ENCODE measurements at regions not wholly inside any gene's neighbourhood (a gene's known extent, or its start where the extent isn't known, plus 50 kb on each side); places are given as distances from the start of the nearest gene placed in this dataset.

- WGBS (ENCODE audit: insufficient coverage, low lambda C conversion rate) = 100% methylated on average over 2 of the region's 4 CpGs
- no peaks in the 10 kb centered on the region for H3K9me3 ChIP-seq (ENCODE audit: control insufficient read depth, low read depth, low read length)
- no peak overlapping the region for H3K27ac ChIP-seq (ENCODE audit: low read length)
- H3K4me3 ChIP-seq (ENCODE audit: low read length) = no peak overlapping the region
- H3K27me3 ChIP-seq (ENCODE audit: control insufficient read depth, insufficient read depth, low read length) = no peaks in the 10 kb centered on the region
- no peak for DNase-seq
- no peaks in the 10 kb centered on the region for H3K4me1 ChIP-seq (ENCODE audit: control insufficient read depth, insufficient read depth, low read length)
- H3K36me3 ChIP-seq (ENCODE audit: control insufficient read depth, insufficient read depth, low read length) = no peaks in the 10 kb centered on the region
Observed at GRCh38 chr1:222865718-222866117, 50.9 kb downstream of the DISP1 start.

GRCh38 chr1:222867316-222867715 is 52.5 kb downstream of the DISP1 start:
- Histone ChIP-seq H3K9me3 (ENCODE audit: control insufficient read depth, low read depth, low read length) (no peaks in the 10 kb centered on the region), H3K27ac (ENCODE audit: low read length) (no peak overlapping the region), H3K4me3 (ENCODE audit: low read length) (no peak overlapping the region), H3K27me3 (ENCODE audit: control insufficient read depth, insufficient read depth, low read length) (no peaks in the 10 kb centered on the region), H3K4me1 (ENCODE audit: control insufficient read depth, insufficient read depth, low read length) (no peaks in the 10 kb centered on the region), H3K36me3 (ENCODE audit: control insufficient read depth, insufficient read depth, low read length) (no peaks in the 10 kb centered on the region)
- no CpG with 5 or more reads among the region's 1 CpG for WGBS (ENCODE audit: insufficient coverage, low lambda C conversion rate)
- DNase-seq = peak in 1 of 2 donors; percentile 27

DNA sequence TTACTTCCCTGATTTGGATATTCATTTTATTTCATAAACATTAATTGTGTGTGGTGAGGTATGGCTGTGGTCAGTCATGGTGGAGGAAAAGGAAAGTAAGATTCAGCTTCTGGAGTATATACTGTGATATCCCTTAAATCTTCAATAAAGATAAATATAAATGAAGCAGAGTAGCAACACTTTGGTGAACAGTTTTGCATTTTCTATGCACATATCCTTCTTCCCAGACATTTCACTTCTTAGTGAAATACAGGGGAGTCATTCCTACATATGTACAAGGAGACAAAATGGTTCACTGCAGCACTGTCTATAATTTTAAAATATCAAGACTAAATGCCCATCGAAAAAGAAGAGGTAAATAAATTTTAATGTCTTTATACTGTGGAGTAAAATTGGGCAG is 61.3 kb downstream of the DISP1 start:
- Histone ChIP-seq H3K4me1 (ENCODE audit: control insufficient read depth, insufficient read depth, low read length) (no peaks in the 10 kb centered on the region), H3K27me3 (ENCODE audit: control insufficient read depth, insufficient read depth, low read length) (no peaks in the 10 kb centered on the region), H3K9me3 (ENCODE audit: control insufficient read depth, low read depth, low read length) (no peaks in the 10 kb centered on the region), H3K4me3 (ENCODE audit: low read length) (no peak overlapping the region), H3K36me3 (ENCODE audit: control insufficient read depth, insufficient read depth, low read length) (no peaks in the 10 kb centered on the region), H3K27ac (ENCODE audit: low read length) (no peak overlapping the region)
- 100% methylated on average over 1 of the region's 1 CpG for WGBS (ENCODE audit: insufficient coverage, low lambda C conversion rate)
- DNase-seq = no peak

- 50% methylated on average over 1 of the region's 2 CpGs for WGBS (ENCODE audit: insufficient coverage, low lambda C conversion rate)
- H3K36me3 ChIP-seq (ENCODE audit: control insufficient read depth, insufficient read depth, low read length) = no peaks in the 10 kb centered on the region
- no peaks in the 10 kb centered on the region for H3K9me3 ChIP-seq (ENCODE audit: control insufficient read depth, low read depth, low read length)
- H3K27ac ChIP-seq (ENCODE audit: low read length) = no peak overlapping the region
- H3K4me3 ChIP-seq (ENCODE audit: low read length) = no peak overlapping the region
- H3K4me1 ChIP-seq (ENCODE audit: control insufficient read depth, insufficient read depth, low read length) = no peaks in the 10 kb centered on the region
- DNase-seq = no peak
- no peaks in the 10 kb centered on the region for H3K27me3 ChIP-seq (ENCODE audit: control insufficient read depth, insufficient read depth, low read length)
Observed at GRCh38 chr1:222877854-222878253, 63.0 kb downstream of the DISP1 start.

DNA sequence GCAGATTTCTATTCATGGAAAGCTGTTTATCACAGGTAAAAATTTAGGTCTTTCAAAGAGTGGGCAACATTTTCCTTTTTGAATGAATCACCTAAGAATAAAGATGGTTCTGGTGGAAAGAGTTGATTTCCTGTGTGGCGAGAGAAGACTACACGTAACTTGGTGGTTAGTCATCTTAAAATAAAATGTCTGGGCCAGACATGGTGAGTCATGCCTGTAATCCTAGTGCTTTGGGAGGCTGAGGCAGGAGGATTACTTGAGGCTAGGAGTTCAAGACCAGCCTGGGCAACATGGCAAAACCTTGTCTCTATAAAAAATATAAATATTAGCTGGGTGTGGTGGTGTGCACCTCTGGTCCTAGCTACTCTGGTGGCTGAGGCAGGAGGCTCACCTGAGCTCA is 65.7 kb downstream of the DISP1 start:
- H3K36me3 ChIP-seq (ENCODE audit: control insufficient read depth, insufficient read depth, low read length) = peaks cover 4% of the 10 kb centered on the region
- no peak for DNase-seq
- no CpG with 5 or more reads among the region's 2 CpGs for WGBS (ENCODE audit: insufficient coverage, low lambda C conversion rate)

DNA sequence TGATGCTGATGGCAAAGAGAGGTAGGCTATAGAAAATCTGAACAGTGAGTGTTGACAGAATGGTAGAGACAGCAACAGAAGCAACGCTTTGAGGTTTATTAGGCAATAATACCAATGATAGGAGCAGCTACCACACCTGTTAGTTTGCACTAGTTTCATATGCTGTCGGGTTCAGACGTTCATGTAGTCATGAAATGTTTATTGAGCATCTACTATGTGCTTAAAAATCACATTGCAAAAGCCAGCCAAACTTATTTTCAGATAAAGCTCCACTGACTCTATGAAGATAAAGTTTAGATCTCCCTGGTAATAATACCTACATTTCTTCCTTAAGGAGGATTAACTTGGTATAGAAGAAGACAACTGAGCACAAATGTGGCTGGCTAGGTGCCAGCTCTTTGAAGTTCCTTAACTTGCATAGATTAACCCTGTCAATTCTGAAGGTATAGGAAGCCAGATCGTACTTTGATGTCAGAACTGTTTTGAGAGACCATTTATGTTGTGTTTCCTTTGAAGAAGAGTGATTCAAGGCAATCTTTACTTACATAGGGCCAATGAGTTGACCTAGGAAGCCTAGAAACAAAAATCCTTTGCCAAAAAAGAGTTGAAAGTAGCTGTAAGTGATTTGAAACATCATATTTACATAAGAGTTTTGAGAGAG is 71.5 kb downstream of the DISP1 start:
- Histone ChIP-seq H3K27me3 (ENCODE audit: control insufficient read depth, insufficient read depth, low read length) (no peaks in the 10 kb centered on the region), H3K27ac (ENCODE audit: low read length) (no peak overlapping the region), H3K4me1 (ENCODE audit: control insufficient read depth, insufficient read depth, low read length) (no peaks in the 10 kb centered on the region), H3K36me3 (ENCODE audit: control insufficient read depth, insufficient read depth, low read length) (peaks cover 4% of the 10 kb centered on the region), H3K9me3 (ENCODE audit: control insufficient read depth, low read depth, low read length) (no peaks in the 10 kb centered on the region), H3K4me3 (ENCODE audit: low read length) (no peak overlapping the region)
- WGBS (ENCODE audit: insufficient coverage, low lambda C conversion rate) = 83% methylated on average over 1 of the region's 4 CpGs
- no peak for DNase-seq

More for the DNA sequence above, 65.7 kb downstream of the DISP1 start:
- H3K27ac ChIP-seq (ENCODE audit: low read length) = no peak overlapping the region
- H3K27me3 ChIP-seq (ENCODE audit: control insufficient read depth, insufficient read depth, low read length) = no peaks in the 10 kb centered on the region
- H3K9me3 ChIP-seq (ENCODE audit: control insufficient read depth, low read depth, low read length) = no peaks in the 10 kb centered on the region
- H3K4me1 ChIP-seq (ENCODE audit: control insufficient read depth, insufficient read depth, low read length) = no peaks in the 10 kb centered on the region
- H3K4me3 ChIP-seq (ENCODE audit: low read length) = no peak overlapping the region

DNA sequence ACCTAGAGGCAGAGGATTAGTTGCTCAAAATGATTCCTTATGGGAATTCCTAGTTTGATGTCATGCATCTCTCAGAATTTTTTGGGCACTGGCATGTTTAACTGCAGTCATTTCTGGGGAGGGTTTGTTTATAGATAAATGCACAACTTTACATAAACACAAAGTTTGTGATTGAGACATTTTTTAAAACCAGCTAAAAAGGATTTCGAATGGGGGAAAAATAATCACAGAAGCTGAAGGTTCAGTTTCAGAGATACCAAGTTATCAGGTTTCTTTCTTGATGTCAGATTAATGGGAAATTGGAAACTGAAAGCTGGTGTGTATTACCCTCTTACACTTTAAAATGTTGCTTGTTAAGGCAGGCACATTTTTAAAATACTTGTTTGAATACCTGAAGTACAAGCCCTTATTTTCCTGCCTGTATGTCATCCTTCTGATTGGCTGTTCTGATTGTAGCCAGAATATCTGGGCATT is 72.1 kb downstream of the DISP1 start:
- no peak overlapping the region for H3K4me3 ChIP-seq (ENCODE audit: low read length)
- no peaks in the 10 kb centered on the region for H3K9me3 ChIP-seq (ENCODE audit: control insufficient read depth, low read depth, low read length)
- no peaks in the 10 kb centered on the region for H3K4me1 ChIP-seq (ENCODE audit: control insufficient read depth, insufficient read depth, low read length)
- H3K27ac ChIP-seq (ENCODE audit: low read length) = no peak overlapping the region
- H3K36me3 ChIP-seq (ENCODE audit: control insufficient read depth, insufficient read depth, low read length) = peaks cover 4% of the 10 kb centered on the region
- no CpG with 5 or more reads among the region's 1 CpG for WGBS (ENCODE audit: insufficient coverage, low lambda C conversion rate)
- no peak for DNase-seq
- H3K27me3 ChIP-seq (ENCODE audit: control insufficient read depth, insufficient read depth, low read length) = no peaks in the 10 kb centered on the region

DNA sequence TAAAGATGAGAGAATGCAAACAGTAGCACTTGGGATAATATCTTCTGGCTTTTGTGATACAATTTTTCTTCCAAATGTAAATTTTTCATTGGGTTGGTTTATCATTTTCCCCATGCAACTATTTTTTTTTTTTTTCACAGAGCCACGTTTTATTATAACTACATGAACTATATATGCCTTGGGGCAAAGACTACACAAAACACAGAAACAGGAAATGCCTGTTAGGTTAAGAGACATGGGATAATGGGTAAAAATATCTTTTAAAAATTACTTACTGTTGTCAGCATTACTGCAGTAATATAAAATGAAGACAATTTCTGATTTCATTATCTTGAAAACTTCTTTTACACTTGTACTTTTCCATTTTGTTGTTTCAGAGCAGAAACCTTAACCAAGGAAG is 74.6 kb downstream of the DISP1 start:
- WGBS (ENCODE audit: insufficient coverage, low lambda C conversion rate) = 50% methylated on average over 1 of the region's 1 CpG
- Histone ChIP-seq H3K4me3 (ENCODE audit: low read length) (no peak overlapping the region), H3K27ac (ENCODE audit: low read length) (no peak overlapping the region), H3K4me1 (ENCODE audit: control insufficient read depth, insufficient read depth, low read length) (no peaks in the 10 kb centered on the region), H3K36me3 (ENCODE audit: control insufficient read depth, insufficient read depth, low read length) (peaks cover 4% of the 10 kb centered on the region), H3K27me3 (ENCODE audit: control insufficient read depth, insufficient read depth, low read length) (no peaks in the 10 kb centered on the region), H3K9me3 (ENCODE audit: control insufficient read depth, low read depth, low read length) (peaks cover 8% of the 10 kb centered on the region)
- no peak for DNase-seq

- no peaks in the 10 kb centered on the region for H3K4me1 ChIP-seq (ENCODE audit: control insufficient read depth, insufficient read depth, low read length)
- peaks cover 10% of the 10 kb centered on the region for H3K9me3 ChIP-seq (ENCODE audit: control insufficient read depth, low read depth, low read length)
- DNase-seq = no peak
- H3K27me3 ChIP-seq (ENCODE audit: control insufficient read depth, insufficient read depth, low read length) = no peaks in the 10 kb centered on the region
- no peak overlapping the region for H3K4me3 ChIP-seq (ENCODE audit: low read length)
- 100% methylated on average over 1 of the region's 2 CpGs for WGBS (ENCODE audit: insufficient coverage, low lambda C conversion rate)
- no peaks in the 10 kb centered on the region for H3K36me3 ChIP-seq (ENCODE audit: control insufficient read depth, insufficient read depth, low read length)
- no peak overlapping the region for H3K27ac ChIP-seq (ENCODE audit: low read length)
Observed at GRCh38 chr1:222890716-222891115, 75.9 kb downstream of the DISP1 start.

- Histone ChIP-seq H3K4me3 (ENCODE audit: low read length) (no peak overlapping the region), H3K36me3 (ENCODE audit: control insufficient read depth, insufficient read depth, low read length) (no peaks in the 10 kb centered on the region), H3K9me3 (ENCODE audit: control insufficient read depth, low read depth, low read length) (peaks cover 10% of the 10 kb centered on the region), H3K4me1 (ENCODE audit: control insufficient read depth, insufficient read depth, low read length) (no peaks in the 10 kb centered on the region), H3K27ac (ENCODE audit: low read length) (peak overlapping the region; percentile 19), H3K27me3 (ENCODE audit: control insufficient read depth, insufficient read depth, low read length) (no peaks in the 10 kb centered on the region)
- DNase-seq = no peak
Observed at GRCh38 chr1:222891578-222891977, 76.7 kb downstream of the DISP1 start.

- Histone ChIP-seq H3K27ac (ENCODE audit: low read length) (peak overlapping the region; percentile 19), H3K4me1 (ENCODE audit: control insufficient read depth, insufficient read depth, low read length) (no peaks in the 10 kb centered on the region), H3K27me3 (ENCODE audit: control insufficient read depth, insufficient read depth, low read length) (no peaks in the 10 kb centered on the region), H3K4me3 (ENCODE audit: low read length) (no peak overlapping the region), H3K9me3 (ENCODE audit: control insufficient read depth, low read depth, low read length) (peaks cover 10% of the 10 kb centered on the region), H3K36me3 (ENCODE audit: control insufficient read depth, insufficient read depth, low read length) (no peaks in the 10 kb centered on the region)
- 64% methylated on average over 2 of the region's 8 CpGs for WGBS (ENCODE audit: insufficient coverage, low lambda C conversion rate)
- peak; percentile 23 to 45 for DNase-seq
Observed at GRCh38 chr1:222892137-222892769, 77.4 kb downstream of the DISP1 start.
